B cell (primary cell): ENCODE measurements at regions not wholly inside any gene's neighbourhood (a gene's known extent, or its start where the extent isn't known, plus 50 kb on each side); places are given as distances from the start of the nearest gene placed in this dataset.

Experiments used
- ATAC-seq: fragments of 200-7000 bp; cut with Tn5 transposase; one replicate; pipeline ENCODE4 v1.10.0; 2021; ENCODE audit warnings: low read depth, mild to moderate bottlenecking, moderate number of reproducible peaks, moderate library complexity
- CTCF ChIA-PET: fragments of 350-600 bp; sonication (Branson Sonifier 250); formaldehyde crosslinking; loops from one replicate; lab custom pipeline; 2021; ENCODE audit warnings: antibody characterized with exemption, inconsistent platforms; lab: Charles Lee
- POLR2A ChIA-PET: fragments of 350-600 bp; sonication (Branson Sonifier 250); formaldehyde crosslinking; loops from one replicate; lab custom pipeline; 2021; ENCODE audit warnings: antibody characterized with exemption; lab: Charles Lee
- DNase-seq: peaks from one replicate; pipeline ENCODE4 v3.0.0; 2013
- H2AFZ ChIP-seq: 2 replicates; pipeline ENCODE4 v1.6.1; 2012; ENCODE audit warnings: mild to moderate bottlenecking, low read depth, low read length; ENCODE audit not compliant: insufficient read depth, poor library complexity, severe bottlenecking
- H3K27ac ChIP-seq, 2 donors: 1 replicate in 1 of 2; 2 replicates in 1 of 2; pipeline ENCODE4 v1.5.1; 2012 to 2013; ENCODE audit warnings: low read length in 2 of 2, mild to moderate bottlenecking in 2 of 2, moderate library complexity in 1 of 2
- H3K27me3 ChIP-seq, 4 experiments: fragments of 200-600 bp in 1 of 4; sonication (generic) in 1 of 4; replicated peaks in 1 of 4; 1 replicate in 2 of 4; 2 replicates in 2 of 4; pipeline versions ENCODE4 v1.6.1 to v1.7.0; 2013 to 2016; ENCODE audit warnings: low read length in 3 of 4, mild to moderate bottlenecking in 2 of 4, mixed read lengths in 1 of 4, moderate library complexity in 1 of 4; ENCODE audit not compliant: insufficient read depth in 4 of 4, control insufficient read depth in 3 of 4; ENCODE audit errors: control extremely low read depth in 1 of 4
- H3K36me3 ChIP-seq, 2 experiments: replicated peaks in 1 of 2; 1 replicate in 1 of 2; 2 replicates in 1 of 2; pipeline versions ENCODE4 v1.6.1 to v1.7.1; 2013; ENCODE audit warnings: low read length in 1 of 2; ENCODE audit not compliant: insufficient read depth in 2 of 2, control insufficient read depth in 1 of 2; ENCODE audit errors: control extremely low read depth in 1 of 2, extremely low read depth in 1 of 2
- H3K4me1 ChIP-seq, 2 donors: fragments of 200-600 bp in 1 of 2; sonication (generic) in 1 of 2; 1 replicate in 1 of 2; 2 replicates in 1 of 2; pipeline versions ENCODE4 v1.5.1 to v1.6.1; 2013 to 2017; ENCODE audit warnings: low read length in 2 of 2; ENCODE audit not compliant: control insufficient read depth in 2 of 2, insufficient read depth in 2 of 2
- H3K4me2 ChIP-seq: replicated peaks from 2 replicates; pipeline ENCODE3; 2012; ENCODE audit warnings: mild to moderate bottlenecking, low read depth, low read length; ENCODE audit not compliant: poor library complexity, severe bottlenecking
- H3K4me3 ChIP-seq, 5 experiments: fragments of 200-600 bp in 1 of 5; sonication (generic) in 1 of 5; 1 replicate in 3 of 5; 2 replicates in 2 of 5; pipeline versions ENCODE4 v1.5.1 to v1.7.0; 2011 to 2016; ENCODE audit warnings: low read length in 4 of 5, mild to moderate bottlenecking in 4 of 5, low read depth in 2 of 5, control low read depth in 1 of 5, moderate library complexity in 1 of 5; ENCODE audit not compliant: insufficient read depth in 1 of 5; ENCODE audit errors: control extremely low read depth in 1 of 5, extremely low read depth in 1 of 5
- H3K79me2 ChIP-seq: fragments of 200-600 bp; sonication (generic); one replicate; pipeline ENCODE4 v1.6.0; 2016; ENCODE audit warnings: low read length; ENCODE audit not compliant: control insufficient read depth, insufficient read depth
- H3K9ac ChIP-seq: fragments of 200-600 bp; sonication (generic); 2 replicates; pipeline ENCODE4 v1.6.1; 2017; ENCODE audit warnings: mild to moderate bottlenecking, low read length, moderate library complexity
- H3K9me3 ChIP-seq, 3 donors: one replicate each; pipeline versions ENCODE4 v1.6.1 to v1.7.1; 2013; ENCODE audit warnings: low read length in 2 of 3; ENCODE audit not compliant: control insufficient read depth in 2 of 3, insufficient read depth in 1 of 3; ENCODE audit errors: control extremely low read depth in 1 of 3
- H4K20me1 ChIP-seq: 2 replicates; pipeline ENCODE4 v1.6.0; 2012; ENCODE audit warnings: mild to moderate bottlenecking, low read length; ENCODE audit not compliant: insufficient read depth, control insufficient read depth, poor library complexity, severe bottlenecking
- H3K27ac Mint-ChIP-seq: one replicate; pipeline ENCODE4 v1.8.0; 2021; ENCODE audit warnings: mixed read lengths
- H3K27me3 Mint-ChIP-seq: one replicate; pipeline ENCODE4 v1.8.0; 2021; ENCODE audit warnings: mixed read lengths
- H3K4me1 Mint-ChIP-seq: one replicate; pipeline ENCODE4 v1.8.0; 2021; ENCODE audit warnings: mixed read lengths
- H3K4me3 Mint-ChIP-seq: one replicate; pipeline ENCODE4 v1.8.0; 2021; ENCODE audit warnings: mixed read lengths
- H3K9me3 Mint-ChIP-seq: one replicate; pipeline ENCODE4 v1.8.0; 2022; ENCODE audit warnings: mixed read lengths; ENCODE audit not compliant: insufficient read depth
- EZH2 ChIP-seq: IDR thresholded peaks from 2 replicates; pipeline ENCODE4 v1.6.1; 2012; ENCODE audit warnings: borderline replicate concordance, low read depth, mild to moderate bottlenecking, moderate library complexity, low read length; ENCODE audit not compliant: insufficient read depth, poor library complexity, severe bottlenecking
- WGBS: methylation state at CpG from one replicate; pipeline ENCODE4 v1.1.5; 2013; ENCODE audit warnings: missing lambda C conversion rate; ENCODE audit not compliant: insufficient coverage; 5-methylcytosine and 5-hydroxymethylcytosine counted together
- intact Hi-C: fragments of 100-400 bp; cut with micrococcal nuclease; formaldehyde crosslinking; loops from one replicate; pipeline ENCODE4 v1.10.0; 2022
- TF ChIP-seq, protein P1 (sequence below): fragments of 200-600 bp; IDR thresholded peaks from one replicate; pipeline ENCODE4 v1.8.0; 2022; ENCODE audit warnings: antibody characterized with exemption, mild to moderate bottlenecking

DNA sequence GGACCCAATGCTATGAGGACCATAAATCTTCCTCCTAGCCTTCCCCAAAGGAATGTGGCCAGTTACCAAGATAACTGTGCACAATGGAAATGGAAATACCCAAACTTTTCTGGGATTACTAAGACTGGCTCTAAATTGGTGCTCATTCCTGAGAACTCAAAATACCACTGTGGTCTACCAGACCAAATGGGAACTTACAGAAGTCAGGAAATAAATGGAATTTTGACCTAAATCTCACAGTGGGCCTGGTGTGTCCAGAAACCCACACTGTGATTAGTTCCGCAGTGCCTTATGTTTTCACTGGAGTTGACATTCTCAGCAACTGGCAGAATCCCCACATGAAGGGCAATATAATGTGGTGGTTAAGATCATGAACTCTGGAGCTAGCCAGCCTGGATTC lies 99.4 kb upstream of the ZC3H12C start:
- H2AFZ ChIP-seq: no peak overlapping the region
- Mint-ChIP-seq H3K27me3 (peaks cover 16% of the 10 kb centered on the region), H3K4me1 (no peaks in the 10 kb centered on the region), H3K4me3 (no peak overlapping the region), H3K27ac (no peak overlapping the region), H3K9me3 (no peaks in the 10 kb centered on the region)
- no peaks in the 10 kb centered on the region for H4K20me1 ChIP-seq
- no peak for DNase-seq
- H3K9ac ChIP-seq: no peak overlapping the region
- TF ChIP-seq EZH2: no peak
- TF ChIP-seq, protein P1, sequence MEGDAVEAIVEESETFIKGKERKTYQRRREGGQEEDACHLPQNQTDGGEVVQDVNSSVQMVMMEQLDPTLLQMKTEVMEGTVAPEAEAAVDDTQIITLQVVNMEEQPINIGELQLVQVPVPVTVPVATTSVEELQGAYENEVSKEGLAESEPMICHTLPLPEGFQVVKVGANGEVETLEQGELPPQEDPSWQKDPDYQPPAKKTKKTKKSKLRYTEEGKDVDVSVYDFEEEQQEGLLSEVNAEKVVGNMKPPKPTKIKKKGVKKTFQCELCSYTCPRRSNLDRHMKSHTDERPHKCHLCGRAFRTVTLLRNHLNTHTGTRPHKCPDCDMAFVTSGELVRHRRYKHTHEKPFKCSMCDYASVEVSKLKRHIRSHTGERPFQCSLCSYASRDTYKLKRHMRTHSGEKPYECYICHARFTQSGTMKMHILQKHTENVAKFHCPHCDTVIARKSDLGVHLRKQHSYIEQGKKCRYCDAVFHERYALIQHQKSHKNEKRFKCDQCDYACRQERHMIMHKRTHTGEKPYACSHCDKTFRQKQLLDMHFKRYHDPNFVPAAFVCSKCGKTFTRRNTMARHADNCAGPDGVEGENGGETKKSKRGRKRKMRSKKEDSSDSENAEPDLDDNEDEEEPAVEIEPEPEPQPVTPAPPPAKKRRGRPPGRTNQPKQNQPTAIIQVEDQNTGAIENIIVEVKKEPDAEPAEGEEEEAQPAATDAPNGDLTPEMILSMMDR: no peak
- H3K4me2 ChIP-seq: no peak overlapping the region
- H3K27ac ChIP-seq: no peak overlapping the region
- WGBS: no CpG with 5 or more reads among the region's 1 CpG
- no peaks in the 10 kb centered on the region for H3K36me3 ChIP-seq
- intact Hi-C loops: no loop called here
- ChIA-PET CTCF (no interaction called here), POLR2A (no interaction called here)
- H3K4me1 ChIP-seq: no peaks in the 10 kb centered on the region
- H3K27me3 ChIP-seq: peaks cover 0 to 12% (median 5%) of the 10 kb centered on the region in 4 experiments
- no peaks in the 10 kb centered on the region for H3K9me3 ChIP-seq
- no peak overlapping the region for H3K4me3 ChIP-seq
- no peak for ATAC-seq
- H3K79me2 ChIP-seq: no peaks in the 10 kb centered on the region

DNA sequence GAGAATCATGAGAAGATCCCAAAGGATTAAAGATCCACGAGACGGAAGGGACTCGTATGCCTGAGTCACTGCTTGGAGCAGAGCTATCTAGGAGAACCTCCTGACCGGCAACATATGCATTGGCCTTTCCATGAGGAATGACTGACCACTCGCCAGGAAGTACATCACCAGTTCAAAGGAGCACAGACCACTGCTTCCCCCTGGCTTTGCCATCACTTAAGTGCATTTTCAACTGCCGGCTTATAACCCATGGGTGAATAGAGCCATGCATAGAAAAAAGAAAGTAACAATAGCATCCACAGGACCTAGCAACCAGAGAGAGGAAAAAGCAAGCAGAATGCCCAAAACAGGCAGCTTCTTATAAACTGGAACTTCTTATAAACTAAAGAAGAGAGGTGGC lies 98.3 kb upstream of the ZC3H12C start:
- intact Hi-C loops: no loop called here
- Histone ChIP-seq H3K4me2 (no peak overlapping the region), H3K9ac (no peak overlapping the region), H3K4me1 (no peaks in the 10 kb centered on the region), H3K27ac (no peak overlapping the region), H3K4me3 (no peak overlapping the region), H3K27me3 (peaks cover 0 to 15% (median 5%) of the 10 kb centered on the region in 4 experiments), H3K36me3 (no peaks in the 10 kb centered on the region), H4K20me1 (no peaks in the 10 kb centered on the region), H3K9me3 (no peaks in the 10 kb centered on the region), H2AFZ (no peak overlapping the region), H3K79me2 (no peaks in the 10 kb centered on the region)
- CTCF ChIA-PET: no interaction called here
- Mint-ChIP-seq H3K9me3 (no peaks in the 10 kb centered on the region), H3K4me1 (no peaks in the 10 kb centered on the region), H3K4me3 (no peak overlapping the region), H3K27me3 (peaks cover 20% of the 10 kb centered on the region), H3K27ac (no peak overlapping the region)
- POLR2A ChIA-PET: no interaction called here
- WGBS: 96% methylated on average over 5 of the region's 6 CpGs
- no peak for ATAC-seq
- TF ChIP-seq, protein P1: no peak
- TF ChIP-seq EZH2: no peak
- no peak for DNase-seq
